GM19035 (cell line): ENCODE measurements at regions not wholly inside any gene's neighbourhood (a gene's known extent, or its start where the extent isn't known, plus 50 kb on each side); places are given as distances from the start of the nearest gene placed in this dataset.

Source experiments
- ATAC-seq: cut with Tn5 transposase; IDR thresholded peaks from one replicate; pipeline ENCODE4 v1.9.1; 2021; ENCODE audit not compliant: unreplicated experiment

DNA sequence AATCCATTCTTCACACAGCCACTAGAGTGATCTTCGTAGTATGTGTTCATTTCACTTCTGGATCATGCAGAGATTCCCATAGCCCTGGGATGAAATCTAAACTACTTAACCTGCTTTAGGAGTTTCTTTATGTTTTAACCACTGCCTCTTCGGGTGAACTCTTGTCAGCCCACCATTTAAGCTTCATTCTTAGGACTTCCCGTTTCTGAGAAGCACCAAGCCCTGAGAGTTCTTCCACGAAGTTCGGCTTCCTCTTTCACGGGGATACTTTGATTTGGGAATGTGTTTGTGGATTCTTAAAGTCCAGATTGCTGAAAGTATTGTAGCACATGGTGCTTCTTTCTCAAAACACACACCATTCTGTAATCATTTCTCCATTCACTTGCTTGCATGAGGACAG, 205.0 kb downstream of the UBE2E3 start:
- no peak for ATAC-seq

DNA sequence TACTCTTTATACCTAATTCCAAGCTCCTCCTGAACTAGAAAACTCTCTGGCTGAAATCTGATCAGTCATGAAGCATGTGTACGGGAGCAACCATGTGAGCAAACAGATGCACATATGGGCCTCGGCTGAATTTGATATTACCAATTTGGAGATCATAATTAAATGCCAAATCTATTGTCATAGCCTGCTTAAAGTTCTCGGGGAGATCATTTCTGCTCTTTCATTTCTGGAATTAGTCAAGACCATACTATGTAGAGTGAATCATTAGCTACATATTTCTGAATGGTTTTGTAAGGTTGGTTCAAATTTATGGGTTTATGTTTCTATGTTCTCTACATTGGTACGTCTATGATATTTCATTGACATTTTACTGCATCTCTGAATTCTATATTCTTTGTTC, 205.5 kb downstream of the UBE2E3 start:
- ATAC-seq, result no peak

DNA sequence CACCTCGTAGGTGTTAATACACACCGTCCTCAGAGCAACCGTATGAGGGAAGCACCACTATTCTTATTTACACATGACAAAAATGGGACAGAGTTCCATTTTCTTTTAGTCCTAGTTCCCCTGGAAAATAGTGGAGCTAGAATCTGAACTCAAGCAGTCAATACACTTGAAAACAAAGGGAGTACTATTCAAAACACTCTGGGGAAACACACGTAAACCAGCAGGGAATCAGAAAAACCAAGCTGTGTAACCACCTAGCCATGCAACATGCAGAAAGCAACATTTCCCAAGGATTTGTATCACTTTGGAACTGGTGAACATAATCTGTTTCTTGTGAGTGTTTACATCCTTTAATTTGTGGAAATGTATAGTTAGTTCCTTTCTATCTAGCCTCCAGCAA, 208.2 kb downstream of the UBE2E3 start:
- ATAC-seq, result no peak

DNA sequence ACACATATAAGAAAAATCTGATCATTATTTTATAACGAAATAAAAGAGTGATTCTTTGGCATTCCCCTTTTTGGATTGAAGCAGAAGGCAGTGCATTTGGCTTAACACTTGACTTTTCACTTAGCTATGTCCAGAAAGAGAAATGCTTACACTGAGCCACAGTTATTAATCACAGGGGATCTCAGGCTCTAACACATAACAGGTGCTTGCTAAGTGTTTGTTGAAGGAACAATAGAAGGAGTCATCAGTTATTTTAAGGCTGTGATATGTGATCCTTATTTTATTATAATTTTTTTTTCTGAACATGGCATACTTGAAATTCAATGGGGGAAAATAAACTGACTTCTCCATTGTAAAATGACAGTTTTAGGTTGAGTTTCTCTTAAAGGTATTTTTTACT, 209.5 kb downstream of the UBE2E3 start:
- ATAC-seq, result no peak

DNA sequence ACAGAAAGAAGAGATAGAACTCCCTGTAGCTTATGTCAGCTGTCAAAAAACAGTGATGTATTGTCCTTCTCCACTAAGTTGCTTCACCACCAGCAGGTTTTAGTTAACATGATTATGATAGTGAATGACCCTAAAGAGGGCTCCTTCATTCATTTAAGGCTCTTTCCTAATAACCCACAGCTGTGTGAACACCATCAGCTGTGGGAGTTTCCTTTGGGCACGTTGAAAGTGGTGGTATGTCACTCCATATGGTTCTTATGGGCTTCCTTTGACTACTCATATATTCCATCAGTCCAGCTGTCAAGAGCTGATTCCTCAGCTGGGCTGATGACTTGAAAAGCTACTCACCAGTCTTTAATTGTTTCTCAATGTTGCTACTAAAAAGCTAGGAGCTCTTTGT, 210.3 kb downstream of the UBE2E3 start:
- no peak for ATAC-seq

DNA sequence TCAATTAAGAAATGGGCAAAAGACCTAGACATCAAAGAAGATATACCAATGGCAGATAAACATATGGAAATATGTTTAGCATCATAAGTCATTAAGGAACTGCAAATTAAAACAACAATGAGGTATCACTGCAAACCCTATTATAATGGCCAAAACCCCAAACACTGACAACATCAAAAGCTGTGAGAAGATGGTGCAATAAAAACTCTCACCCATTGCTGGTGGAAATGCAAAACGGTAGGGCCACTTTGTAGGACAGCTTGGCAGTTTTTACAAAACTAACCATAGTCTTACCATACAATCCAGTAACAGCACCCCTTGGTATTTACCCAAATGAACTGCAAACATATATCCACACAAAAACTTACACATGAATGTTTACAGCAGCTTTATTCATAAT, 213.1 kb downstream of the UBE2E3 start:
- ATAC-seq, result no peak

DNA sequence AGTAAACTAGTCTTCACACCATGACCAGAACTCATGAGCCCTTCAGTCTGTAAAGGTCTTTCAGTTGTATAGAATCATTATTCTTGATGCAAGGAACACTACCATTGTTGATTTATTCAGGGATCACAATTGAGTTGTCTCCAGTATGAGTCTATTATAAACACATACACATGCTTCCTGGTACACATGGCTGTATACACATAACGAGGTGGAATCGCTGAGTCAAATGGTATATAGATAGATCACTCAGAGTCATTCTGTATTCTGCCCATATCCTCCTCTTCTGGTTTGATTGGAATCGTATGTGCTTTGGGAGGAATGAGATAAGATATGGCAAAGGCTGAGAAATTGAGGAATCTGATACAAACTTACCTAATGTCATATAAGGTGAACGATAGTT, 216.0 kb downstream of the UBE2E3 start:
- no peak for ATAC-seq

DNA sequence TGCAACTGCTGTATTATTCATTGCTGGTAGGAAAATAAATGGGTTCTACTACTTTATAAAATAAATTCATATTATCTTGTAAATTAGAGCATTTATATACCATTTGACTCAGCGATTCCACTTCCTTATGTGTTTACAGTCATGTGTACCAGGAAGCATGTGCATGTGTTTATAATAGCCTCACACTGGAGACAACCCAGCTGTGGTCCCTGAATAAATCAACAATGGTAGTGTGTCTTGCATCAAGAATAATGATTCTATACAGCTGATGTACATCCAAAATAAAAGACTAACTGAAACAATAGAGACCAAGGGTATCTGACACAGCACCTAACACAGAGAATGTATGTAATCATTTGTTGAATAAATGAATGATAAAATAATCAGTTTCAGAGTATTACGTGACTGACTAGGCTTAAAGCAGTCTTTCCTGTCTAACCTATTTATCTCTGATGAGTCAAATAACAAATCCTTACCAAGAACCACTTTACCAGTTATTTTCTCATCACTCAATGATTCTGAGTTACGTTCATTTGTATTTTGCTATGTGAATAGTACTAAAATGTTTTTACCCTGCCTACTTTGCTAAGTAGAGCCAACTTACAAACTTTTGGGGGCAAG, 216.8 kb downstream of the UBE2E3 start:
- no peak for ATAC-seq

DNA sequence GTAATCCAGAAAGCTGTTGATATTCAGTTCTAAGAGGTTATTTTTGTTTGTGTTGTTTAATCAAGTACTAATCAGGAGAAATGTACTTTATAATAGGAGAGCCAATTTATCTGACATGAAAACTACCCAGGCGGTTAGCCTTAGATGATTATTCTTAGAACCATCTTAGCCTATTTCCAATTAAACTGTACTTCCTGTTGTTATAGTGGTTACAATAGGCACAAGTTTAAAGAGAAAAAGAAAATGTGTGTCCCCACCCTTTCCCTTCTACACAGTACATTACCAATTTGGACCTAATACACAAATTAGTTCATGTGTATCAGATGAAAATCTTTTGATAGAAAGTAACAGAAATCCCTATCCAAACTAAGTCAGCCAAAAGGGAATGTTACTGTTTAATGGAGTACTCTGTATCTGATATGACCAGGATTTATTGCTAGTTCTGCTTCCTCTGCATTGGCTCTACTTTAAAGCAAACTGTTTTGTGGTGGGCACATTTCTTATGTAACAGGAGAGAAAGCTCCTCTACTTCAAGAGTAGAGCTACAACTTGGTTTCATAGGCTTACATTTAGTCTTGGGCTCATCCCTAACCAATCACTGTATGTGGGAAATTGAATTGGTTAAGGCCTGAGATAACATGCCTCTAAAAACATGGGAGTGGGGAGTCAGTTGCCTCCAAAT, 217.9 kb downstream of the UBE2E3 start:
- no peak for ATAC-seq

DNA sequence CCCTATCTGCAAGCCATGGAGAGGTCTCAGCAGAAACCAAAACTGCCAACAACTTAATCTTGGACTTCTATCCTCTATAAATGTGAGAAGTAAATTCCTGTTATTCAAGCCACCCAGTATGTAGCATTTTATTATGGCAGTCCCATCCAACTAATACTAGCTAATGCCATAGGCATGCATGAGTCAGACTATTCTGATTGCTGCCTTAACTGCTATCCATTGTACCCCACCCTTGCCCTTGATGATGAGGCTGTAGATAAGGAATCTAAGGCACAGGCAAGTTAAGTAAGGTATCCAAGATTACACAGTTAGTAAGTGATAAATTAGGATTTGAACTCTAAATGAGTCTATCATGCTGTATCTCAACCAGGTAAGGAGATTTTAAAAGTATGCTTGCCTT, 223.0 kb downstream of the UBE2E3 start:
- ATAC-seq, result no peak

DNA sequence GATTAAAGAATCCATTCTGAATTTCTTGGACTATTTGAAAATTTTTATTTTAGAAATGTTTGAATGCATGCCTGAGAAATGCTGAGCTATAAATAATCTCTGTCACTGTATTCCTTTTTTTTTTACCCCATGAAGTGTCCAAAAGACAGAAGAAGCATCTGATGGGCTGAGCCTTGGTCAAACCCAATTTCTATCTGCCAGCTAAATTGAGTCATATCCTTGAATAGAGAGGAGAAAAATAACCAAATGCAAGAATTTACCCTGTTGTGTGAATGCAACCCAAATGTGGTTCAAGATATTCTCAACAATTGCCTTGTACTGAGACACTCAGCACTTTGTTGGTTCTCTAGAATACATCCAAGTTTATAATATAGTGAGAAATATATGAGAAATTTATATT, 223.5 kb downstream of the UBE2E3 start:
- no peak for ATAC-seq

DNA sequence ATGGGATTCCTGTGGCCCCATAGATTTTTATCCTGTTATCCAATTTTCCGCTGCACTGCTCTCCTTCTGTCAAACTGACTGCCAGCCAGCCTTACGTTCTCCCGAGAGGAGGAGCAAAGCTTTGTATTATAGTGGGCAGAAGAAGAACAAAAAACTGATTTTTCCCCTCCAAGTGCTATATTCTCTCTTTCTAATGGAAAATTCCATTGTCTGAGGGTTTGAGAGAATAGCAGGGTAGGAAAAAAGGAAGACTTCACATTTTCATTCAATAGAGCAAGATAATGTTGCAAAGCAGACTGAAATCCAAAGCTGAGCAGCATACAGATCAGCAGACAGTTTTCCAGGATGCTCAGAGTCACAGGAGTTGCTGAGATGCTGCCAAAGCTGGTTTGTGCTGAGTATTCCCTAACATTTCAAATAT, 238.0 kb downstream of the UBE2E3 start:
- no peak for ATAC-seq

DNA sequence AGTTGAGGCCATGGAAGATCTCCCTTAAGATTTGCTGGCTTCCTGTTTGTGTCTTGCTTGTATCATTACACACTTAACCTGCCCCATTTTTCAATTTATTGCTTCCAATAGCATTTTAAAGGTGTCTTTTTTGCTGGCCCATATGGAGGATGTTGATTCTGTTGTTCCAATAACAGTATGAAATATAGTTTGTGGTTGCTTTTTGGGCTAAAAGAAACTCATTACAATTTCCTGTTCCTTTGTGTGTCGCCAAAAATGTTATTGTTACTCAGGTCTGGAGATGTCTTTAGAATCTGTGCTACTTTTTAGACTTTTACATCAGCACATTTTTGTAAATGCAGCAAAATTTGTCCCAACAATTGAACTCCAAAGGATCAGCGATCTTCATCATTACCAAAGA, 234.0 kb upstream of the ITGA4 start:
- no peak for ATAC-seq

DNA sequence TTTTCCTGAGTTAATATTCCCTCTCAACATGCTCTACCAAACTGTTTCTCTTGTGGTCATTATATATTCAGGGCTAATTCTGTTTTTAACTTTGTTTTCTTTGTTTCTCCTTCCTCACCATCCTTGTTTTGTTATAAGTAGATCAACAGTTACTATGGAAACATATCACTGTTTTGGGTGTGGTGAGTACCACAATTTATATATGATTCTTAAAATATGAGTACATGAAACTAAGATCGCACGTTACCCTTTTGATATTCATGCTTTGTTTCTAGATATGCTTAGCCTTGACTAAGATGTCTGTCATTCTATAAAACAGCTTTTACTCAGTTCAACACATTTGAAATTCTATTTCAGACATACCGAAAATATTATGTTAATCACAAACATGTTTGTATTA, 232.3 kb upstream of the ITGA4 start:
- ATAC-seq, result no peak

DNA sequence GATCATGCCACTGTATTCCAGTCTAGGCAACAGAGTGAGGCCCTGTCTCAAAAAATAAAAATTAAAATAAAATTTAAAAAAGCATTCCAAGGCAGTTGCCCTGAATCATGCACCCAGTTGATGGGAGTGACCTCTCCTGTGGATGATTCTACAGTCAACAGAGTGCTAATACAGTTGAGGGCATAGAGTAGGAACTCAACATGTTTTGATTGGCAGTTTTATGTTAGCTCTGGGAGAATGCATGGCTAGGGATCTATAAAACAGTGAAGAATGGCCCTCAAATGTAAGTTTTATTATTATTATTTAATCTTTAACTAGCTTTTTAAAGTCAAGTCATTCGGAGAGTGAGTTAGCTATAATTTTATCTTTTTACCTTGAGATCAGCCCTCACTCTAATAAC, 228.5 kb upstream of the ITGA4 start:
- no peak for ATAC-seq

DNA sequence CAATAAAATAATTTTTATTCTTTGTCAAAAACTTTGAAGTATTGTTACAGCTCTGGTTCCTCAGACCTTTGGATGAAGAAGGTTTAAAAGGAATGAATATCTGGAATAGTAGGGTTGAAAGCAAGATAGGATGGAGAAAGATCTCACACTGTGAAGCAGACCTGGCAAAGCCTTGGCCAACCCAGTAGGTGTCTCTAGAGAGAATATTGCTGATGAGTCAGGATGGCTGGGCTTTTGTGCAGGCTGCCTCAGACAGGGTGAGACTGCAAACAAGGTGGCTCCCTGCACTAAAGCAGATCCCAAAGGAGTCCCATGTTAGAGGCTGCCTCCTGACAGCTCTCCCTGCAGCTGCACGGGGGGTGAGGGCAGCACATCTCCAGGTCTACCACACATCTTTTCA, 226.0 kb upstream of the ITGA4 start:
- ATAC-seq, result no peak

DNA sequence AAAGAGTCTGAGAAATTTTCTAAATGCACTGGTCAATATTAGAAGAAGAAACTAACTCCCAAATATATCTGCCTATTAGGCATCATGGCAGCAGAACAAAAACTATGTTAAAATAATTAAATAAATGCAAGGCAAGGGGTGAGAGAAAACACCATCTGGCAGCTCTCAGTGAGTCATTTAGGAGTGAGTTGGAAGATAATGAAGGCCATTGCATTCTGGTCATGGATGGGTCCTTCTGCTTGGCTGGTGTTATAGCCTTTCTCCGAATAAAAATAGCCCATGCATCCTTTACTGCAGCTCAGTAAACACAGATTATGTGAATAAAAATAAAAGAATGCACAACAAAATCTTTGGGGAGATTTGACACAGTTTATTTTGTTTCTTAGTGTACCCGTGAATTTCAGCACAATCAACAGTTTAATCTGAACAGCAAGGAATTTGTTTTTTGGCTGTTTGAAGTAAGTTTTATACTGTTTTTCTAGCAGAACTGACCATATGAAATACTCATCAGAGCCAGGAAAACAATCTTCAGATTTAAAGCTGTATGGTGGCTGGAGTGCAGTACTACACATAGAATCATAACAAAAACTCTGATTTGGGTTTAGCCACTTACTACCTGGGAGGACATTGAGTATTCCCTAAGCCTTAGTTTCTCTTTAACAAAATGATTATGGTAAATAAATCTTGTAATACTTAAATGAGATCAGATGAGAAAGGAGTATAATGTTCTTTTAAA, 225.1 kb upstream of the ITGA4 start:
- no peak for ATAC-seq

DNA sequence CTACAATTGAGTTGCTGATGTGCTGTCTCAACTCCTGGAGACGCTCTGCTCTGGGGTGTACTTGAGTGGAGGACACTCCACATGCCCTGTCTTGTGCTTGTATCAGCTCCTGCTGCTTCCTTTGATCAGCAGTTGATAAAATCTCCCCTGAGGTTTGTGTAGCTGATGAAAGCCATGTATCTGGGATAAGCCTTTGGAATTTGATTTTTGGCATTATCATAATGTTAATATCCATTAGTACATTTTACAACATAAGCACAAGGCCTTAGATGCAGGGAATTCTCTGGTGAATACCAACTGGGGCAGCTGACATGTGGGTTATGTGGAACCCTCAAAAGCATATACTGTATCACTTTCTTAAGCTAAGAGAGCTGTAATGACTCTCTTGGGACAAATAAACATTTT, 222.7 kb upstream of the ITGA4 start:
- no peak for ATAC-seq

DNA sequence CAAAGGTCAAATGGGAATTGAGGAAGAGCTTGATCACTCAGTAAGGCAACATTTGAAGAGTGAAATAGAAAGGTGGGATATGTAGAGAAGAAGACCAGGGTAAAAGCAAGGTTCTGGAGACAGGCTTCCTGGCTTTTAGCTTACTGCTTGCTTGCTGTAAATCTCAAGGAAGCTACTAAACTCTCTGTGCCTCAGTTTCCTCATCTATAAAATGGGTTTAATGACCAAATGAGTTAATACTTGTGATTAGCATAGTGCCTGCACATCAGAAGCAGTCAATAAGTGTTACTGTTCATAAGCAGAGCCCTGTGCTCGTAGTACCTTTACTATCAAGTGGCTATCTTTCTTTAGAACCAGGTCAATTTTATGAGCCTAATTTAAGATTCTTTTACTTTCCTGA, 222.2 kb upstream of the ITGA4 start:
- no peak for ATAC-seq

DNA sequence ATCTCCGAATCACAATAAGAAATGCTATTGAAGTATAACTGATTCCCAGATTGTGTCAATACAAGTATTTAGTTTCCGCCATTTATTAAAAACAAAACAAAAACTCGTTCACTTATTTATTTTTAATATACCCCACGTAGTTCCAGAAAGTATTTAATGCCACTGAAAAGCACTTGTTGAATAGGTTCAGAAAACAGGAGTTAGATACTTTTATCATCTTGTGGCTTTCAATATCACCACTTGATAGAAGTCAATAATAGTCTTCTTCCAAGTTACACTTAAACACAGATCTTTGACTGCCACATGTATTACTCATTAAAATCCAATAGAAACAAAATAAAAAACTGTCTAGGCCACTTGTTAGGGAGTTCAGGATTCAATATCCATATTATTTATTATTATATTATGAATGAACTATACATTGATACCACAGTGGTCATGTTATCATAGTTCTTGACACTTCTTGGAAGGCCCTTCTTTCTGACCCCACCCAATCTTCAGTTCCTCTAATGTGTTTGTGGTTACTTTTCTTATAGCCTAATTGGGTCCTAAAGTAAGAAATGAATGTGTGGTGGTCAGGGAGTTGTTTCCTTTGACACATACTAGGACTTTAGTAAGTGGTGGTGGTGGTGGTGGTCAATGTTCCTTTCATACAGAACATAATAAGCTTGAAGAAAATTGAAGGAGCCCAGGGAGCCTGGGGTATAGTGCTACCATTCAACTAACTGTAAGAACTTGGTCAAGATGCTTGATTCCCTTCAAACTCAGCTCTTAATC, 221.3 kb upstream of the ITGA4 start:
- peak; percentile 94 for ATAC-seq

DNA sequence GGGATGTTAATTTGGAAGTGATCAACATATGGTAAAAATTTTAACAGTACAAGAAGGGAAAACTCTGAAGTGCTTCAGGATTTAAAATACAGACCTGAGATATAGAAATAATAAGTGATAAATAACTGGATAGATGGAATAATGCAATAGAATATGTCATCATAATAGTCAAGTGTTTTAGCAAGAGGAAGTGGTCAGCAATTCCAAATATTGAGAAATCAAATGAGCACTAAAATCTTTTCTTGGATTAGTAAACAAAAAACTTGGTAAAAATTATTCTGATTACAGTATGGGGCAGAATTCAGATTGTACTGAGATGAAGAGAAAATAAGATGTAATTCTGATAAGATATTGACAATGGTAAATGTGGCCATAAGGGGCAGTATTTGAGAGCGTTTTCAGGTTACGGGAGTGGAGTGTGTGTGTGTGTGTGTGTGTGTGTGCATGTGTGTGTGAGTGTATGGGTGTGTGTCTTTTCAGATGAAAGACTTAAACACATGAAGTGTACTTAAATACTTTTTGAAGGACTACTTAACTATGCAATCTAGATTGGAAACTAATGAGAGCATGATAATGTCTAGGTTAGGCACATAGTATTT, 217.9 kb upstream of the ITGA4 start:
- ATAC-seq, result no peak
